Thoracic aorta (tissue), 2 donors: ENCODE measurements at regions not wholly inside any gene's neighbourhood (a gene's known extent, or its start where the extent isn't known, plus 50 kb on each side); places are given as distances from the start of the nearest gene placed in this dataset.

Experiments used
- ATAC-seq: fragments of 150-250 bp; one replicate; pipeline ENCODE4 v1.8.0; 2017; ENCODE audit warnings: low read depth; ENCODE audit not compliant: insufficient number of reproducible peaks, low FRiP score
- DNase-seq: peaks from one replicate; pipeline ENCODE4 v3.0.0-alpha.2; 2020; ENCODE audit warnings: low spot score
- H3K27ac ChIP-seq, 2 donors: fragments of 200-600 bp; sonication (generic); 1 replicate in 1 of 2; 2 replicates in 1 of 2; pipeline ENCODE4 v1.5.1; 2016; ENCODE audit warnings: mild to moderate bottlenecking in 2 of 2, moderate library complexity in 2 of 2
- H3K27me3 ChIP-seq: fragments of 200-600 bp; sonication (generic); replicated peaks from 2 replicates; pipeline ENCODE4 v1.6.0; 2016; ENCODE audit warnings: mild to moderate bottlenecking; ENCODE audit not compliant: insufficient read depth
- H3K36me3 ChIP-seq: fragments of 200-600 bp; sonication (generic); one replicate; pipeline ENCODE4 v1.5.1; 2016
- H3K4me1 ChIP-seq, 2 donors: fragments of 200-600 bp; sonication (generic); 1 replicate in 1 of 2; 2 replicates in 1 of 2; pipeline versions ENCODE4 v1.5.1 to v1.6.0; 2016; ENCODE audit warnings: low read depth in 2 of 2, mild to moderate bottlenecking in 1 of 2; ENCODE audit not compliant: control insufficient read depth in 1 of 2
- H3K4me3 ChIP-seq: fragments of 200-600 bp; sonication (generic); 2 replicates; pipeline ENCODE4 v1.5.1; 2016; ENCODE audit warnings: mild to moderate bottlenecking
- H3K9me3 ChIP-seq: fragments of 200-600 bp; sonication (generic); 2 replicates; pipeline ENCODE4 v1.5.1; 2016
- CTCF ChIP-seq: fragments of 200-600 bp; sonication (generic); IDR thresholded peaks from one replicate; pipeline ENCODE4 v1.5.1; 2019; ENCODE audit warnings: antibody characterized with exemption

- Histone ChIP-seq H3K27ac (no peak overlapping the region), H3K36me3 (no peaks in the 10 kb centered on the region), H3K4me1 (peaks cover 0 to 4% of the 10 kb centered on the region in 2 donors), H3K27me3 (no peaks in the 10 kb centered on the region), H3K4me3 (no peak overlapping the region), H3K9me3 (no peaks in the 10 kb centered on the region)
- DNase-seq (no peak), ATAC-seq (no peak)
- TF ChIP-seq CTCF: no peak
These were observed 145.1 kb upstream of the MAGI3 start for GRCh38 chr1:113245252-113245651.

GRCh38 chr1:113246929-113247328 is 143.4 kb upstream of the MAGI3 start:
- no peak for ATAC-seq

GRCh38 chr1:113247355-113247754 is 143.0 kb upstream of the MAGI3 start:
- H3K9me3 ChIP-seq: no peaks in the 10 kb centered on the region
- no peak for ATAC-seq
- no peak overlapping the region for H3K4me3 ChIP-seq
- H3K36me3 ChIP-seq: no peaks in the 10 kb centered on the region
- no peaks in the 10 kb centered on the region for H3K27me3 ChIP-seq
- no peak for DNase-seq
- no peaks in the 10 kb centered on the region for H3K4me1 ChIP-seq
- no peak for TF ChIP-seq CTCF
- H3K27ac ChIP-seq: no peak overlapping the region

More at GRCh38 chr1:113246929-113247328, 143.4 kb upstream of the MAGI3 start:
- Histone ChIP-seq H3K36me3 (no peaks in the 10 kb centered on the region), H3K4me3 (no peak overlapping the region), H3K4me1 (no peaks in the 10 kb centered on the region), H3K27ac (no peak overlapping the region), H3K9me3 (no peaks in the 10 kb centered on the region), H3K27me3 (no peaks in the 10 kb centered on the region)
- TF ChIP-seq CTCF: no peak
- DNase-seq: no peak

GRCh38 chr1:113247782-113248181 is 142.5 kb upstream of the MAGI3 start:
- no peak for ATAC-seq
- no peak for TF ChIP-seq CTCF
- H3K4me3 ChIP-seq: no peak overlapping the region

GRCh38 chr1:113248494-113248893 is 141.8 kb upstream of the MAGI3 start:
- H3K27me3 ChIP-seq: no peaks in the 10 kb centered on the region
- no peaks in the 10 kb centered on the region for H3K9me3 ChIP-seq
- H3K4me1 ChIP-seq: no peaks in the 10 kb centered on the region
- no peak for TF ChIP-seq CTCF
- H3K36me3 ChIP-seq: no peaks in the 10 kb centered on the region
- DNase-seq (no peak), ATAC-seq (no peak)
- no peak overlapping the region for H3K4me3 ChIP-seq
- no peak overlapping the region for H3K27ac ChIP-seq

More at GRCh38 chr1:113247782-113248181, 142.5 kb upstream of the MAGI3 start:
- Histone ChIP-seq H3K36me3 (no peaks in the 10 kb centered on the region), H3K4me1 (no peaks in the 10 kb centered on the region), H3K27ac (no peak overlapping the region), H3K27me3 (no peaks in the 10 kb centered on the region), H3K9me3 (no peaks in the 10 kb centered on the region)
- DNase-seq: no peak
